Erythroblast (primary cell): ENCODE measurements at regions not wholly inside any gene's neighbourhood (a gene's known extent, or its start where the extent isn't known, plus 50 kb on each side); places are given as distances from the start of the nearest gene placed in this dataset.

Source experiments
- GATA1 ChIP-seq: IDR thresholded peaks from 2 replicates; pipeline ENCODE4 v1.6.1; 2011; ENCODE audit warnings: low read depth, mild to moderate bottlenecking, control low read depth, low read length, moderate library complexity
- POLR2A ChIP-seq: IDR thresholded peaks from 2 replicates; pipeline ENCODE4 v1.6.1; 2011; ENCODE audit warnings: mild to moderate bottlenecking, low read length

DNA sequence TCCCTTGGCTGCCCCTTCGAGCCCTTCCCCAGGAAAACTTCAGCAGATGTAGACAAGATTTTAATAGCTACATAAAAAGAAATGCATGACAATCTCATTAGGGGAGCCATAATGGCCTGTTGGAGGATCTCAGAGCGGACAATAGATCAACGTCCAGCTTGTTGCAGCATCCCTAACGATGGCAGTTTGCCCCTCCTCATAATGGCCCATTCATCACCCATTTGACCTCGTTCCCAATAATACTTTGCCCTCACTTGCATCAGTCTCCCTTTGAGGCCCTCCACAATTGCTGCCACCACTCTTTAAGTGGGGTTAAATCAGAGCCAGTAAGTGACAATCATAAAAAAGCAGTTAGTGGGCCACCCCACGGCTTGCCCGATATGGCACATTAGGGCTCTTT, 84.7 kb upstream of the PCDH8 start:
- no peak for TF ChIP-seq POLR2A
- no peak for TF ChIP-seq GATA1
